IPS-NIHi11 (cell line): ENCODE measurements at regions not wholly inside any gene's neighbourhood (a gene's known extent, or its start where the extent isn't known, plus 50 kb on each side); places are given as distances from the start of the nearest gene placed in this dataset.

Experiments
- DNase-seq: peaks from one replicate; pipeline ENCODE4 v3.0.0; 2012; ENCODE audit warnings: mixed read lengths, low spot score

DNA sequence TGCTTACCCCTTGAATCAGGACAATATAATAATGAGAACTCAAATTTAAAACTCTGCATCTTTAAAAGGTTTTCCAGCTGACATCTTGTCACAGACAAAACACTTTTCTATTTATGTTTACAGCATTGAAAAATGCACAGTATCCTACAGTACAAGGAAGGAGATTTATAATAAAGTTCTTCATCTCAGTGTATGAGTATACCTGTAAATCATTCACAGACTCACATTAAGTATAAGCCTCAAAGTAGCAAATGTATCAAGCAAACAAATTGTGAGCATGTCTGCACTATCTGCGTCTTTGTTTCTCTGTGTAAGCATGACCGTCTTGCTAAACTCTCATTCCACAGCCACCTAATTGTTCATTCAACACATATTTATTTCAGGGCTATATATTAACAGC is 52.8 kb downstream of the PPP1R2C start:
- no peak for DNase-seq

- no peak for DNase-seq
Measured at GRCh38 chrX:42720209-42720608, 57.8 kb downstream of the PPP1R2C start.

GRCh38 chrX:42715701-42716262 is 62.2 kb downstream of the PPP1R2C start:
- no peak for DNase-seq

- peak; percentile 52 for DNase-seq
Measured at GRCh38 chrX:42714981-42715700, 62.8 kb downstream of the PPP1R2C start.

- DNase-seq = no peak
Measured at GRCh38 chrX:42710452-42710851, 67.5 kb downstream of the PPP1R2C start.

DNA sequence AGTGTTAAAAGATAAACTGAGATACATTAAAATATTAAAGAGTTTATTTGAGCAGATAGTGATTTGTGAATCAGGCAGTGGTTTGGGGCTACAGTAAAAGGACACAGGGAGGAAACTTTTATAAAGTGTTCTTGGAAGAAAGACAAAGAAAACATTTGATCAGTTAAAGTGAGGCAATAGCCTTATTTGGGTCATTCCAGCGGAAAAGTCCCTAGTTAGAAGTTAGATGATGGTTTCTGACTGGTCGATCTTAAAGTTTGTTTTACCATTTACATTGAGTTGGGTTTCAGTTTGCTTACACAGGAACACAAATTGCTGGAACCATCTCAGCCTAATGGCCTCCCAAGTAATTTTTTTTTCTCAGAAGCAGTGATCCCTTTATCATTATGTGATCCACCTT is 69.7 kb downstream of the PPP1R2C start:
- no peak for DNase-seq

- no peak for DNase-seq
Measured at GRCh38 chrX:42707742-42708141, 70.2 kb downstream of the PPP1R2C start.

DNA sequence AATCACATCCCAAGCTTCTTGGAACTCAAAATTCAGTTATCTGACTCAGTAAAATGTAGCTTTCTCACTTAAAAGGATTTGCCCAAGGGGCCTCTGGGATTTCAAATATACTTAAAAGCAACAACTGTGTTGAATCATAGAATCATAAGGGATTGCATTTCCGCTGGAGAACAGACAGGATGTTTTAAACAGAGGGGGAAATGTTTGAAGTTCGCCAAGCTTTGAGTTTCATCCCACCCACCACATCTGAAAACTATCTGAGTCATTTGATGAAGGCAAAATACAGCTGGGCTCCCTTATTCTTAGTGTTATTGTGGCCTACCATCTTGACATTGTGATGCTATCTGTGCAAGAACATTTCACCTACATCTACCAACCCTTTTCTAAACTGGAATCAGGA is 73.5 kb downstream of the PPP1R2C start:
- no peak for DNase-seq

- no peak for DNase-seq
Measured at GRCh38 chrX:42697544-42697943, 80.4 kb downstream of the PPP1R2C start.

DNA sequence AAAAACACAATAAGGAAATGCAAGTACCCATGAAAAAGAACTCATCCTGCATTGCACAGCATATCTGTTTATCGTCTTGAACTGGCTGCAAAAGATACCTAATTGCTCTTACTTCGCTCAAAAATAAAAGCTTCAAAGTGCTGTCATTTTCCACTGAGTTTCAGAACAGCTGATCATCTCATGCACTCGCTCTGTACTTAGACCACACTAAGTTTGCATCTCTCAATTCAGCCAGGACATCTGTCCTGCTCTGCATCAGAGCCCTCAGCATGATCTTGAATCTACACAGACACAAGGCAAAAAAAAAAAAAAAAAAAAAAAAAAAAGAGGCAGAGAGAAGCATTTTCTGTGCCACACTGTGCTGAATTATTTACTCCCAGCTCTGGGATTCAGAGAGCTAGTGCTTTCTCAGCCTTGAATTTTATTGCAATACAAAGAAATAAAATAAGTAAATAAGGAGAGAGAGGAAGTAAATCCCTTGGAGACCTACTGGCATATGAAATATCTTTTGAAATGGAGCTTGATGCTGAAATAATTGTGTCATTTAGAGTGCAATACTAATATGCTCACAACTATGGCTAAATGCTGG is 81.3 kb downstream of the PPP1R2C start:
- no peak for DNase-seq

DNA sequence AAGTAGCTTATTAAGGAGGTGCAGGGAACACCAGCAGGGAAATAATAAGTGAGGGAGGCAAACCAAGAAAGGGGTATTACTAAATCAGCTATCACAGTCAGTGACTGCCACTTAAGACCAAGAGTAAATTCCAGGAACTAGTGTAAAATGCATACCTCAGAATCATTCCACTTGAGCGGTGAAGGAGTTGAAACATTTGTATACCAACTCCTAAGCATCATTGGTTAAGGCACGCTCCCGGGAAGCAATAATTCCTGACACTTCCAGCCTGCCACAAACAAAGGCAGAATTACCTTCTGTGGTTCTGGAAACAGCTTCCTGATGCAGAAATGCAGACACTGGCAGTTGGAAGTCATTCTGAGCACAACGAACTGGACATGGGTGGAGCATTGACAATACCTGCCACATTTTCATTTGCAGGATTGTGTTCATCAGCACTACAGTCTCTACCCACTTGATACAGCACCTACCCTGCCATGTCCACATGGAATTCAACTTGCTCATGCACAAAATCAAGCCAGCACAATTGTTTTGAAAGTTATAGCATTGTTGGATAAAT is 82.1 kb downstream of the PPP1R2C start:
- peak; percentile 4 for DNase-seq

GRCh38 chrX:42694260-42694815 is 83.6 kb downstream of the PPP1R2C start:
- DNase-seq = no peak

GRCh38 chrX:42691196-42691595 is 86.8 kb downstream of the PPP1R2C start:
- no peak for DNase-seq

GRCh38 chrX:42686706-42687105 is 91.3 kb downstream of the PPP1R2C start:
- no peak for DNase-seq

- DNase-seq = no peak
Measured at GRCh38 chrX:42686296-42686695, 91.7 kb downstream of the PPP1R2C start.

GRCh38 chrX:42684065-42684464 is 93.9 kb downstream of the PPP1R2C start:
- no peak for DNase-seq

- peak; percentile 14 for DNase-seq
Measured at GRCh38 chrX:42680666-42681065, 97.3 kb downstream of the PPP1R2C start.

GRCh38 chrX:42678133-42678532 is 99.8 kb downstream of the PPP1R2C start:
- DNase-seq = no peak

- no peak for DNase-seq
Measured at GRCh38 chrX:42673301-42673810, 104.6 kb downstream of the PPP1R2C start.

DNA sequence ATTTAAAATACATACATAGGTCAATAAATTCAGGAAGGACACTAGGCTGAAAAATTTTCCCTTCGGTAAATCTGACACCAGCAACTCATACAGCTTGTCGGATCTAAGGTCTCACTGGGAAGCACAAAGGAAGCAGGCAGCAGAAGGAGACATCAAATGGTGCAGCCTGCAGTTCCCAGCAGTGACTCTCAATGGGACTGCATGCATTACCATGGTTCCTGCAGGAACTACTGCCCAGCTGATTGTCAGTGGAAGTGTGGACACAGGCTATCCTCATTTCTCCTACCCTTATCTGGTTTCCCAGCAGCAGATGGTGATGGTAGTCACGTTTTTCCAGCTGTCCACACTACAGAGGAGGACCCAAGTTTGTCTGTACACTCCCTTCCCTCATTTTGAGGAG is 113.3 kb downstream of the PPP1R2C start:
- DNase-seq = peak; percentile 9

GRCh38 chrX:42628471-42628870 is 149.5 kb downstream of the PPP1R2C start:
- no peak for DNase-seq

DNA sequence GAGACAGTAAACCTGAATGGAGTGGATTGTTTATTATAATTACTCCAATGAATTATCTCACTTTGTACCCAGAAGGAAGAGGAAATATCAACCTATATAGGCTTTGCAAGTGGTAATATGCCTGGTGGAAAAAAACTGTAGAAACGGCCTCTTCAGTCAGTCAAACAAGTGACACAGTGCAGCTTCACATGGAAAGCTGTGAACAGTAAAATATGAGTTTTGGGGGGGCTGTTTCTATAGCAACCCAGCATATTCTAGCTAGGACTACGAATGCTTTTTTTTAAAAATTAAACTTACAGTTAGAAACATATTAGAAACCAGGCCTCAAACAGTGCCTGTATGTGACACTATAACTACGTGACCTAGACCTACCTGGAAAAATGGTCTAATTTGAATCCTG is 150.1 kb downstream of the PPP1R2C start:
- no peak for DNase-seq

DNA sequence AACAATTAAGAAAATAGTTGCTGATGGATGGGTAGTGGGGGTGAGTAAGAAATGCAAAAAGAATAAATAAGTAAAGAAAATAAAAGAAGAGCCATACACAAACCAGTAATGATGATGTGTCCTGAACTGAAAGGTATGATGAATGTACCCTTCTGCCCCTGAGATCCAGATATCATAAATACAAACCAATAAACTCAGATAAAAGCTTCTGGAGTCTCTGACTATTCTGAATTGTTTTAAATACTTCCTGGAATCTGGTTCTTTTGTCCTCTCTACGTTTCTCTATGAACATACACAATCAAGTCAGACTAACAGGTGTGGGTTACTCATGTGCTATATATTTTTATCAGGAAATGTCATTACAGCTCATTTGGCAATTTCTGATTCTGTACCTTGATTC is 153.4 kb downstream of the PPP1R2C start:
- no peak for DNase-seq
